HG03354 (cell line): ENCODE measurements at regions not wholly inside any gene's neighbourhood (a gene's known extent, or its start where the extent isn't known, plus 50 kb on each side); places are given as distances from the start of the nearest gene placed in this dataset.

Experiments
- ATAC-seq: cut with Tn5 transposase; IDR thresholded peaks from one replicate; pipeline ENCODE4 v1.9.1; 2021; ENCODE audit warnings: mild to moderate bottlenecking; ENCODE audit not compliant: unreplicated experiment, poor library complexity, severe bottlenecking

DNA sequence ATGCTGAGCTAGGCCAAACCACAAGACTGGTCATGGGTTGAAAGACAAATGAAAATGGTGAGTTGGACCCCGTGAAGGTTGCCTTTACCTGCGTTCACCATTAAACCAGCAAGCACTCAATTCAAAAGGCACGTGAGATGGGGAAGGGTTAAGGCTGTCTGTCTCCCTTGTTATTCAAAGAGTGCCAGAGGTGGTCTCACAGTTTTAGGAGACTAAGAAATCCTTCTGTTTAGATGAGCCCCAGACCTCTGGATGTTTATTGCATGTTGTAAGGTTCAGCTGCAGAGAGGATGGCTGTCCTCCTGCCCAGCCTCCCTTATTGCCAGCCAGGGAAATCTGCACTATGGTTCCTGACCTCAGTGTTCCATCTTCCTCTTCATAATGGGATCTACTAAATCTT lies 498.0 kb upstream of the CELF2 start:
- ATAC-seq: no peak

DNA sequence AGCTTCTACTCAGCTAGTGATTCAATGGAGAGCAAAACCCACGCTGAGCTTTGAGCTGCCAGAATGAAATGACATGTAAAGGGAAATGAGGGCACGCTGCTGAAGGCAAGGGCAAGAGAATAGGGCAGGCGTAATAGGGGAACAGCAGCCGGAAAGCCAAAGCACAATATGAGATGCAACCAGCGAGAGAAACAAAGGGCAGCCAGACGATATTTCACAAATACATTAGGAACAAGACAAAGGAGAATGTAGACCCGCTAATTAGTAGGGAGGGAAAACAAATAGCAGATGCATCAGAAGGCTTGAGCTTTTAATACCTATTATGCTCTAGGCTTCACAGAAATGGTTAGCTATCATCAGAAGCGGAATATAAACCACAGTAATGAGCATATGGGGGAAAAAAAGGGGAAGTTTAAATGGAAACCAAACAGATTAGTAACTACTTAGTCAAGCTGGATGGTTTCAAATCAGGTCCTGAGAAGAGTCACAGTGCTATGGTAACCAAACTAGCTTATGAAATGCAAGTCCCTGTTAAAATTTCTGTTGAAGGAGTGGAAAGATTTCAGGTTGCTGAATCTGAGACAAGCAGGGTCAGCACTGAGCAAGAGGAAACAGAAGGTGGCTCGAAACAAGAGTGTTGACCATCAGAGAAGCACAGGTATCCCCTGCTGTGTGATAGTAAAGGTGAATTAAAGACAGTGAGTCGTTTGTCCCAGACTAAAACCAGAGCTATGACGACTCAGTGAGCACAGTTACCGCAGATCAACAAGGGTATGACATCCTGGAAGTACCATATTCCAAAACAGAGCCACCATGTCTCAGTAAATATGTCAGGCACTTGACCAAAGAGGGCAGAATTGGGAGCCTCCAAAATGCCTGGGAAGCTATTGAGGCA lies 496.9 kb upstream of the CELF2 start:
- ATAC-seq: peak; percentile 91

DNA sequence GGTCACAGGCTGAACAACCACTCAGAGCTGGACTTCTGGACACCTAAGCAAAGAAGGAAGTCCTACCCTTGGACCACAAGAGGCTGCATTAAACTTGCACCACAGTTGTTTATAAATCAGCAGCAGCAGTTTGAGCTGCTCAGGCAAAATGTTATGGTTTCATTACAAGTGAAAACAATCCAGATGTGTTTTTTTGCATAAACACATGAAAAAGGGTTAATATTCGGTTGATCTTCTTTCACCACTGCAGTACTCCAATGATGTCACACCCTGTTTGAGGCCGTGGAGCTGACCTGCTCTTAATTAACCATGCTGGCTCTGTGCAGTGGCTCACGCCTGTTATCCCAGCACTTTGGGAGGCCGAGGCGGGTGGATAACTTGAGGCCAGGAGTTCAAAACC lies 490.8 kb upstream of the CELF2 start:
- ATAC-seq: no peak

DNA sequence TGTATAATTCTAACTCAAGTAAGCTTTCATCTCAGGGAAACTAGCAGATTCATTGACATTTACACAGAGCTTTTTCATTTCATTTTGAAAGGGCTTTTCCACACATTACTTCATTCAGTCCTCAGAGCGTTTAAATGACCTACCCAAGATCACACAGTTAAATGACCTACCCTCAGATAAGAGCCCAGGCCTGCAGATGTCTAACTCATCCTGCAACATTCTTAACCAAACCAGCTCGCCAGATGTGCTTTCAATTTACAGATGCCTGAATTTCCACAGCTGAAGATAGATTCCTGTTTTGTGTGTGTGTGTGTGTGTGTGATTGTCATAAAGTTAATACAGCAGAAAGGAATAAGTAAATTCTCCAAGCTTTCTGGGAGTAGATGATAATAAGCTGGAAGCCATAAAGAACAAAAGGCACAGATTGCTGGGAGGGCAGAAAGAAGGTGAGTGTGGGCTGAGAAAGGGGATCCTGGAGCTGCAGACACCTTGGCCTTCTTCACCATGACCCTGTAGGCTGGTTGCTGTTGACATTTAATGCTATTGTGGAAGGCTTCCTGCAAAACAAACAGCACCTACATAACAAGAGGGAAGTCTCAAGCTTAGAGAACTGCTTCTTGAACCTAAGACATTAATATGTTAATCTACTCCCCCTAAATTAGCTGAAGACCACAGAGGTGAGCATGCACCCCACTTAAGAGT lies 489.7 kb upstream of the CELF2 start:
- ATAC-seq: no peak

DNA sequence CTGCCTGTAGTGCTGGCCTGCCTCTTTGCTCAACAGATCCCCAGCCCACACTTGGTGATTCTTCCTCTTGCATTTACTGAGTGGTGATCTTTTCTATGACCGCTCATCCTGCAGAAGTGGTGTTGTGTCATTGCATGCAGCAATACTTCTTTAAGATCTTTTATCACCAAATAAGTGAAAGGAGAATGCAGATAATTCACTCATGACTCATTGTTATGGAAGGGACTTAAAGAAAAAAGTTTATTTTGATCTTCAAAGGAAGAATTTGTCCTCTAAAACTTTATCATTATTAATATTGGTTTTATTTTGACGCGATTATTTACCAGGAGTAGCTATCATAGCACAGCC lies 489.1 kb upstream of the CELF2 start:
- no peak for ATAC-seq

DNA sequence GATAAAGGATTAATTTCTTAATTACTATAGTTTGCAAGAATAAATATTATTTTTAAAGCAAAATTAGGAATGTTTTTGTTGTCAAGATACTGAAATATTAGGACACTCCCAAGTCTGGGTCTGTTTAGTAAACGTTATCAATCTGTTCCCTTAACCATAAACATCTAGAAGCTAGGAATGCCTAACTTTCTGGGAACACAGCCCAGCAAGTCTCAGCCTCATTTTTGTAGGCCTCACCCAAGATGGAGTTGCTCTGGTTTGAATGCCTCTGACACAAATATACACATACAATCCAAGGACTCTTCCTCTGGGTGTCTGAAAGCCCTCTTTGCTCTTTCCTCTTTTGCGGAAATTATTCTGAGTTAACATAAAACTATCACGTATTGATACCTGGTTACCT lies 487.4 kb upstream of the CELF2 start:
- ATAC-seq: no peak

DNA sequence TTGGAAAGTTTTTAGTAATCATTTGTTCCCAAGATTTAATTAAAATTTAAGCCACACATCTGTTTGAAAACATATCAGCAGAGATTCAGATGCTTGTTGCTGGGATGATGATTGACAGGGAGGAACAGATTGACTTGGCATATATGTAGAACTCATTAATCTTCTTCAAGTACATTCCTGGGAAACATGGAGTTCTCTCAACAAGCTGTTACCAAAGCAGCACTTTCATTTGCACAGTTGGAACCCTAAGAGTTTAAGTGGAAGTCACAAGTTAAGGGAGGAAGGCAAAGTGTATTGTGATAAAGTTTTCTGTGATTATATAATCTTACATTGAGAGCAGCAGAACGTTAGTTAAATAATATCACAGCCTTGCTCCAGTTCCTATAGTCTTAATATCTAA lies 485.4 kb upstream of the CELF2 start:
- no peak for ATAC-seq

DNA sequence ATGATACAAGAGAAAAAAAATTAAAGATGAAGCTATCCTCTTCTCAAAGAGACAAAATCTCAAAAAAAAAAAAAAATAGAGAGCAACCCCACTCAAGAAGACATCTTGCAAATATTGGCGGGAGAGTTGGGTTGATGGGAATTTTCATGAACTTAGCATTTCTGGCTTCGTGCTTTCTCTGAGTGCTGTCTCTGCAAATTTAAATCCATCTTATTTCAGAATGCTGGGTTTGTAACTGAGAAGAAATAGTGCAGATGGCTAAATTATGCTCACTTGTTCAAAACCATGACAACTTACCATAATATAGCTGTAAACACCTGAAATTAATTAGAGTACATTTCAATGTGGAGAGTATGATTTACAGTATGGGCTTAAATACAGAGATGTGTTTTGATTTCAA lies 484.8 kb upstream of the CELF2 start:
- ATAC-seq: no peak

DNA sequence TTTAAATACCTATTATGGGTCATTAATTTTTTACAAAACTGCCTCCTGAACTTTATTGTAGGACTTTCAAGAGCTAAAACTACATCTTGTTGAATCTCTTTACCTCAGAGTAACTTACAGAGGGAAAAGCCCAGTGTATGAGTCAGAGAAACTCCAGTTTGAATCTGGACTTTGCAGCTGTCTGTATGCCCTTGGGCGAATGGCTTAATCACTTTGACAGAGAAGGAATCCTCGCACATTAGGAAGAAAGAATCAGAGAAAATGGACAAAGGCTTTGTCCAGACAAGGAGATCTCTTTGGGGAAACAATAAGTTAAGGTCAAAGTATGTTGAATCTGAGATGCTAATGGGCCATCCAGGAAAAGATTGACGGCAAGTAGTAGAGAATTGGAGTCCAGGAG lies 484.2 kb upstream of the CELF2 start:
- ATAC-seq: no peak

DNA sequence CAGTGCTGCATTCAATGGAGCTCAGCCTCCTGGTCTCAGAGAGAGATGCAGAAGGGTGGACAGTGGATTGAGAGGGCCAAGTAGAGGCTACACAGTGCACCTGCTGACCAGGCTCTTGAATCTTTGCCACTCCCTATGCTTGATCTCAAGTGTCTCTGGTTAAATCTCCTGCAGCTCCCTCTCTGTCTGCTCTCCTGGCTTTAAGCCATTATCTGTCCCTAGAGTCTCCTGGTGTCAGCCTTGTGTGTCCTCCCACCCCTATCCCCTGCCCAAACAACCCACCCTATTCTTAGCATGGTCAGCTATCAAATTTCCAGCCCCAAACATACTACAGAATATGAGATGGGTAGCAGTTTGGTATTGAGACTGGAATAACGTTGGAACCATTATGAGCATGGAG lies 479.3 kb upstream of the CELF2 start:
- ATAC-seq: no peak

DNA sequence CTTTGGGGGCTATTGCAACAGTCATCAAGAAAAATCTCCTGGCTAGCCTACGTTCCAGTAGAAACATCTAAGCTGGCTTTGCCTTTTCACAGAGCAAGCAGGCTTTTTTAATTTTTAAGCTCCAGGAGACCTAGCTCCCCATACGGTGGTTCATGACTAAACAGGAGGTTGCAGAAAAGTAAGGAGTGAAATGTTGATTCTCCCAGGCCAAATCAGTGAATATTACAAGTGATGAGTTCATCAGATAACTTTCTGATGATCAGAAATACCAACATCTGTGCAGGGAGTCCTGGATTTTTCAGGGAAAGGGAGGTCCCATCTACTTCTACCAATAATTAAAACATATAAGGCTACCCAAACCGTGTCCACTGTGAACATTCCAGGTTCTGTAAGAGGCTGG lies 477.3 kb upstream of the CELF2 start:
- no peak for ATAC-seq

DNA sequence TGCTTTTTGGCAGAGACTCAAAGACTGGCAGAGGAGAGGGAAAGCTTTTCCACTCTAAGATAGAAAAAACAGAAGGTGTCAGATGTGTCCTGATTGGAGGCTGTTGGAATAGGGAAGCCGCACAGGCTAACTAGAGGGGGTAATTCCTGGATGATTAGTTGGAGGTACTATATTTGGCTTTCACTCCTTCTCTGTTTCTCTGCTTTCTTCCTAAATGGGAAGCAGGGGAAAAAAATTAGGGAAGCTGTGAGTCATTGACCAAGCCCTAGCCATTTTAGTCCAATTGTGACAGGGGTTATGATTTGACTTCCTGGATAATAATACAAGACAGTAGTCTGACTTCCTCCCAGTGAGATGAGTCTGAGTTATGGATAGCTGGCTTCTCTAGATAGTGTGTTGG lies 475.2 kb upstream of the CELF2 start:
- no peak for ATAC-seq

DNA sequence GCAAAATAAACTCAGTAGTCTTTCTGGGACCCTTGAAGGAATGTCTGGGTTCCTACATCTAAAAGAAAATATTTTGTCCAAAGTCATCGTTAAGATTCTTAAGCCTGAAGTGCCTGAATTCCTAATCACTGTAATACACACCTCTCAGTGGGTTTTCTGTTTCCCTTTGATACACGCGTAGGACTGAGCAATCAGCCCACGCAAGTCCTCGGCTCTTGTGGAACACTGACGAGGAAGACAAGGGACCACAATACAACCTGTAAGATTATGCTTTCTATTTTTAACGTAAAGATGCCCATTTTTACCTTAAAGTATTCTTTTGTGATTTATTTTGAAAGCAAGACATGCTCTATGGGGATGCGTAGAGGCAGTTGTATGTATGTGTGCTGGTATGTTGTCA lies 472.8 kb upstream of the CELF2 start:
- ATAC-seq: no peak

DNA sequence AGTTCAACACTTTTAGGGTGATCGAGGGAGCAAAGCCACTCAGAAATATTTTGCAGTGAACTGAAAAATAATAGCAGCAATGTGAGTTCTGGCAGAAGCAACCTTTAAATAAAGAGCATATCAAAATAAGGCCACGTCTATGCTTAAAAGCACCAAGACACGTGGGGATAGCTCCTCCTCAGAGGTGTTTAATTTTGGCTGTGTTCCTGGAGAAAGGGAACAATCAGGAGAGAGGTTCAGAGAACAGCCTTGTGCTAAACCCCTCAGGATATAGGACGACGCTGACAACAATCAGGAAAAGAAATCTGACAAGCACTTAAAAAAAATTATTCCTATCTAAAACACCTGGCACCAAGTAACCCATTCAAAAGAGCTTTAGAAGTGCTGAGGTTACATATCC lies 471.9 kb upstream of the CELF2 start:
- no peak for ATAC-seq

DNA sequence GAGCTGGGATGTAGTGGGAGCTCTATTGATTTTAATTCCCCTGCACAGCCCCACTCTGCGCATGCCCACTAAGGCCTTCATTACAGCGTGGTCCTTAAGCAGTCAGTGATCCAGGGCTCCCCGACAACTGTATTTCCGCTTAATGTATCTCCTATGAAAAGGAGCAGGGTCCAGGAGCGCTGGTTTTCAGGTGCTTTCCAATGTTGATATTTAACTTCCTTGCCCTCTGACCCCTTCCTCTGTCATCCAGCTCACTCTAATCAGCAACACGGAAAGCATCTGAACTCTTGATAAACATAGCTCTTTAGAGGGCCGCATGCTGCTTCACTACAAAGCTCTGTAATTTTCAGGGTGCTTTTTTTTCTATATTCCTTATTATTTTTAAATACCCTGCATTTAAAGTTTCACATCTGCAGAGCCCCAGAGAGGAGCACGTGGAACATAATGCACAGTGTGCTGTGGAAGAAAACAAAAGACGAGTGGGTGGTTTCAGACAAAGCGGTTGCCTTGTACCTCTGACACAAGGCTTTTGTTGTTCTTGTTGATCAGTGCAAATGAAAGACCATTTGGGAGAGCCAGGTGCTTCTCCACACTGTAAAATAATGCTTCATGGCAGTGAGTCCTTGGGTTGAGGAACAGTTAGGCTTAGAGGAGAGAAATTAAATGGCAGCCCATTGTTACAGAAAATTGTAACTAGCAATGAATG lies 465.9 kb upstream of the CELF2 start:
- ATAC-seq: no peak

DNA sequence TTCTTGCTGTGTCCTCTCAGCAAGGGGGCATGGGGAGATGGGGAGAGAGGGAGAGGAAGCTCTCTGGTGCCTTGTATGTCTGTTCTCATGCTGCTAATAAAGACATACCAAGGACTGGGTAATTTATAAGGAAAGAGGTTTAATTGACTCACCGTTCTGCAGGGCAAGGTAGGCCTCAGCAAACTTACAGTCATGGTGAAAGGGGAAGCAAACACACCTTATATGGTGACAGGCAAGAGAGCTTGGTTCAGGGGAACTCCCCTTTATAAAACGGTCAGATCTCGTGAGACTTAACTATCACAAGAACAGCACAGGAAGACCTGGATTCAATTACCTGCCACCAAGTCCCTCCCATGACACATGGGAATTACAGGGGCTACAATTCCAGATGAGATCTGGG lies 464.7 kb upstream of the CELF2 start:
- no peak for ATAC-seq

DNA sequence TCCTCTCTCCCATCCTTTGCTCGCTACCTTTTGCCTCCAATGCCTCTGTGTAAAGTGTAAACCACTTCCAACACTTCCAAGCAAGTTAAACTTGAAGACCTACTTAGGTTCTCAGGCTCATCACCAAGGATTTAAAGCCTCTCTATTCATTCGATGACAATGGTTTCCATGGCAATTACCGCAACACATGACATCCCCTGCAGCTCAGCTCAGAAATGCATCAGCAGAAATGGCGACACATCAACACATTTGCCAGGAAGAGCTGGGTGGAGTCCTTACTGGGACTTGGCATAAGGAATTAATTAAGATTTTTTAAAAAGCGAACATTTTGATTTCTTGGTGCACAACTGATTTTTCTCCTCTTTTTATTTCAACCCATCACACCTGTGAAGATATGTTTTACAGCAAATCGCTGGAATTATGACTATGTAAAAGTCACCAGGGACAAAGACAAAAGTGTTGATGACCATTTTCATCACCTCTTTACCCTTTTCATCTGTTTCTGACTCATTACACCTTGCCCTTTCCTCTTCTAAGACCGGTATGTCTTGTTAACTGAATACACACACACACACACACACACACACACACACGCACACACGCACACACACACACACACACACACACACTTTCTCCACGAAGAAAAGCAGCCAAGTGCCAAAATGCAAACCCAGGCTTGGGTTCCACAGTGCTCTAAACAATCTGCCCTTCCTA lies 453.4 kb upstream of the CELF2 start:
- no peak for ATAC-seq

DNA sequence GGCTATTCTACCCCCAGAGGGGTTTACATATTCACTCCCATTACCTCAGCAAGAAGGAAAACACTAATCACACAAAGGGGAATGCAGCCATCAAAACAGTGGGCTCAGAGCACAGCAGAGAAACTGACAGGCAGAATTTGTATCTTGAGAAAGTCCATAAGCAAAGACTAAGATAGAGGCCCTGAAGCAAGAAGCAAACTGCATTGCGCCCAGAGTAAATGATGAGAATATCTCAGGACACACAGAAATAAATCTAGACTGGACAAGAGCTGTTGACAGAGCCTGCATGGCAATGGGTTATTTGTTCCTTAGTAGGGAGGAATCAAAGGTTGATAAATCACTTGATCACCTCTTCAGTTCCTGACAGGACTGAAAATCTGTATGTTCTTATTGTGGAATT lies 440.7 kb upstream of the CELF2 start:
- no peak for ATAC-seq

DNA sequence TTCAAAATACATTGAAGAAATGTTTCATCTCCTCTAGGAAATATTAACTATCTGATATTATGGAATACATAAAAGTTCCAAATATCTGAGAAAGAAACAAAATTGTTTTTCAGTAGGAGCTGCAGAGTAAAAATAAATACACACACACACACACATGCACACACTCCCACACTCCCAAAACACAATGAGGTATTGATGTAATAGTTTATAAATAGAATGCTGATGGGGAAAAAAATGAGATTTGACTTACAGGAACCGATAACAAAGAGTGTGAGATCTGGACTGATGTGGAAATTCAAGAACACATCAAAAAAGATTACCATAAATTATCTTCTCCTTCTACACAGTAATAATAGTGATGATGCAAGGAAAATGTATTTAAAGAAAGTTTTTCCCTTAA lies 438.0 kb upstream of the CELF2 start:
- ATAC-seq: no peak

DNA sequence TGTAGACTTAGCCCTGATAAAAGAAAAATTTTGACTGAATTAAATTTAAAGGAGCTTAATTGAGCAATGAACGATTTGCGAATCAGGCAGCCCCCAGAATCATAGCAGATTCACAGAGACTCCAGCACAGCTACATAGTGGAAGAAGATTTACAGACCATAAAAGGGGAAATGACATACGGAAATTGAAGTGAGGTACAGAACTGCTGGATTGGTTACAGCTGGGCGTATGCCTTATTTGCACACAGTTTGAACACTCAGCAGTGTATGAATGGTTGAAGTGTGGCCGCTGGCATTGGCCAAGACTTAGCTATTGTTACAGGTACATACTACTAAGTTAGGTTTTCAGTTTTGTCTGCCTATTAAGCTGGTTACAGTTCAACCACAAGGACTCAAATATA lies 433.5 kb upstream of the CELF2 start:
- no peak for ATAC-seq
